ENCODE measurements at regions not wholly inside any gene's neighbourhood (a gene's known extent, or its start where the extent isn't known, plus 50 kb on each side); places are given as distances from the start of the nearest gene placed in this dataset.

GRCh38 chr6:135692426-135692825, 159.1 kb upstream of the PDE7B start:
- DNase-seq (ENCODE audit: insufficient read length, low spot score, missing footprints) = no peak
- TF ChIP-seq CTCF (IDR thresholded peaks at IDR 0.05; ENCODE audit: extremely low read depth, low read depth, low read length) = no peak
- H3K4me3 ChIP-seq (ENCODE audit: insufficient read depth, low read length) = no peak overlapping the region
- H4K20me1 ChIP-seq (ENCODE audit: insufficient read depth, low read length) = no peaks in the 10 kb centered on the region
- no peak overlapping the region for H3K27ac ChIP-seq (ENCODE audit: low read depth, low read length)
- H2AFZ ChIP-seq (ENCODE audit: low read length) = no peak overlapping the region
- H3K9me3 ChIP-seq (ENCODE audit: low read depth, low read length) = no peaks in the 10 kb centered on the region
- H3K4me2 ChIP-seq (ENCODE audit: insufficient read depth, low read length) = no peak overlapping the region
- no peaks in the 10 kb centered on the region for H3K79me2 ChIP-seq (ENCODE audit: insufficient read depth, low read length)
- H3K27me3 ChIP-seq (ENCODE audit: insufficient read depth, low read length) = no peaks in the 10 kb centered on the region
- no peaks in the 10 kb centered on the region for H3K36me3 ChIP-seq (ENCODE audit: insufficient read depth, low read length)
- H3K4me1 ChIP-seq (ENCODE audit: insufficient read depth, low read length) = peaks cover 2% of the 10 kb centered on the region

GRCh38 chr6:135693811-135694370, 157.6 kb upstream of the PDE7B start:
- H3K27me3 ChIP-seq (ENCODE audit: insufficient read depth, low read length) = no peaks in the 10 kb centered on the region
- H3K4me3 ChIP-seq (ENCODE audit: insufficient read depth, low read length) = no peak overlapping the region
- no peaks in the 10 kb centered on the region for H3K9me3 ChIP-seq (ENCODE audit: low read depth, low read length)
- no peak for DNase-seq (ENCODE audit: insufficient read length, low spot score, missing footprints)
- H3K79me2 ChIP-seq (ENCODE audit: insufficient read depth, low read length) = no peaks in the 10 kb centered on the region
- H3K4me2 ChIP-seq (ENCODE audit: insufficient read depth, low read length) = no peak overlapping the region
- H3K27ac ChIP-seq (ENCODE audit: low read depth, low read length) = no peak overlapping the region
- no peaks in the 10 kb centered on the region for H4K20me1 ChIP-seq (ENCODE audit: insufficient read depth, low read length)
- no peak overlapping the region for H2AFZ ChIP-seq (ENCODE audit: low read length)
- no peaks in the 10 kb centered on the region for H3K36me3 ChIP-seq (ENCODE audit: insufficient read depth, low read length)
- H3K4me1 ChIP-seq (ENCODE audit: insufficient read depth, low read length) = no peaks in the 10 kb centered on the region
- TF ChIP-seq CTCF (IDR thresholded peaks at IDR 0.05; ENCODE audit: extremely low read depth, low read depth, low read length) = no peak

GRCh38 chr6:135699705-135700104, 151.8 kb upstream of the PDE7B start:
- Histone ChIP-seq H4K20me1 (ENCODE audit: insufficient read depth, low read length) (no peaks in the 10 kb centered on the region), H3K27me3 (ENCODE audit: insufficient read depth, low read length) (no peaks in the 10 kb centered on the region), H3K4me1 (ENCODE audit: insufficient read depth, low read length) (no peaks in the 10 kb centered on the region), H3K36me3 (ENCODE audit: insufficient read depth, low read length) (no peaks in the 10 kb centered on the region), H3K4me3 (ENCODE audit: insufficient read depth, low read length) (no peak overlapping the region), H3K4me2 (ENCODE audit: insufficient read depth, low read length) (no peak overlapping the region), H3K79me2 (ENCODE audit: insufficient read depth, low read length) (no peaks in the 10 kb centered on the region), H3K27ac (ENCODE audit: low read depth, low read length) (no peak overlapping the region), H3K9me3 (ENCODE audit: low read depth, low read length) (no peaks in the 10 kb centered on the region), H2AFZ (ENCODE audit: low read length) (no peak overlapping the region)
- no peak for DNase-seq (ENCODE audit: insufficient read length, low spot score, missing footprints)
- no peak for TF ChIP-seq CTCF (IDR thresholded peaks at IDR 0.05; ENCODE audit: extremely low read depth, low read depth, low read length)

GRCh38 chr6:135701426-135701825, 150.1 kb upstream of the PDE7B start:
- no peaks in the 10 kb centered on the region for H3K36me3 ChIP-seq (ENCODE audit: insufficient read depth, low read length)
- H3K4me2 ChIP-seq (ENCODE audit: insufficient read depth, low read length) = no peak overlapping the region
- H3K4me3 ChIP-seq (ENCODE audit: insufficient read depth, low read length) = no peak overlapping the region
- no peaks in the 10 kb centered on the region for H4K20me1 ChIP-seq (ENCODE audit: insufficient read depth, low read length)
- no peaks in the 10 kb centered on the region for H3K79me2 ChIP-seq (ENCODE audit: insufficient read depth, low read length)
- no peaks in the 10 kb centered on the region for H3K4me1 ChIP-seq (ENCODE audit: insufficient read depth, low read length)
- no peaks in the 10 kb centered on the region for H3K27me3 ChIP-seq (ENCODE audit: insufficient read depth, low read length)
- H3K27ac ChIP-seq (ENCODE audit: low read depth, low read length) = no peak overlapping the region
- H3K9me3 ChIP-seq (ENCODE audit: low read depth, low read length) = no peaks in the 10 kb centered on the region
- DNase-seq (ENCODE audit: insufficient read length, low spot score, missing footprints) = no peak
- no peak overlapping the region for H2AFZ ChIP-seq (ENCODE audit: low read length)
- TF ChIP-seq CTCF (IDR thresholded peaks at IDR 0.05; ENCODE audit: extremely low read depth, low read depth, low read length) = no peak
